Vagina (tissue), 2 donors: ENCODE measurements at regions not wholly inside any gene's neighbourhood (a gene's known extent, or its start where the extent isn't known, plus 50 kb on each side); places are given as distances from the start of the nearest gene placed in this dataset.

ENCODE experiments used
- DNase-seq, 2 donors: peaks; one replicate each; pipeline ENCODE4 v3.0.0-alpha.2; 2017; ENCODE audit errors: extremely low spot score in 2 of 2
- H3K27ac ChIP-seq: fragments of 200-600 bp; sonication (generic); one replicate; pipeline ENCODE4 v1.5.1; 2019
- H3K27me3 ChIP-seq: fragments of 200-600 bp; sonication (generic); one replicate; pipeline ENCODE4 v1.5.1; 2019
- H3K36me3 ChIP-seq, 2 donors: fragments of 200-600 bp; sonication (generic); one replicate each; pipeline ENCODE4 v1.5.1; 2017 to 2019
- H3K4me1 ChIP-seq: fragments of 200-600 bp; sonication (generic); one replicate; pipeline ENCODE4 v1.5.1; 2019
- H3K4me3 ChIP-seq, 2 donors: fragments of 200-600 bp; sonication (generic); 1 replicate in 1 of 2; 2 replicates in 1 of 2; pipeline ENCODE4 v1.5.1; 2016 to 2019
- H3K9me3 ChIP-seq: fragments of 200-600 bp; sonication (generic); one replicate; pipeline ENCODE4 v1.5.1; 2019
- POLR2A ChIP-seq, 2 donors: fragments of 450-650 bp; IDR thresholded peaks; one replicate each; pipeline ENCODE4 v1.6.1; 2017; ENCODE audit warnings: antibody characterized with exemption in 2 of 2, mild to moderate bottlenecking in 2 of 2, moderate library complexity in 2 of 2
- POLR2AphosphoS5 ChIP-seq, 2 donors: sonication (generic); formaldehyde crosslinking; IDR thresholded peaks; one replicate each; pipeline ENCODE4 v1.9.0; 2017; ENCODE audit warnings: antibody characterized with exemption in 2 of 2, mild to moderate bottlenecking in 2 of 2, low read depth in 1 of 2; ENCODE audit not compliant: insufficient read depth in 1 of 2
- intact Hi-C: fragments of 100-400 bp; cut with DNase I; formaldehyde crosslinking; loops from one replicate; pipeline ENCODE4 v1.15.1; 2023
- TF ChIP-seq, protein P1 (sequence below), 3 experiments: fragments of 450-650 bp in 2 of 3; fragments of 200-600 bp in 1 of 3; sonication (generic) in 1 of 3; IDR thresholded peaks; one replicate each; pipeline ENCODE4 v1.5.1; 2017 to 2019; ENCODE audit warnings: antibody characterized with exemption in 3 of 3, mild to moderate bottlenecking in 2 of 3, moderate library complexity in 2 of 3

DNA sequence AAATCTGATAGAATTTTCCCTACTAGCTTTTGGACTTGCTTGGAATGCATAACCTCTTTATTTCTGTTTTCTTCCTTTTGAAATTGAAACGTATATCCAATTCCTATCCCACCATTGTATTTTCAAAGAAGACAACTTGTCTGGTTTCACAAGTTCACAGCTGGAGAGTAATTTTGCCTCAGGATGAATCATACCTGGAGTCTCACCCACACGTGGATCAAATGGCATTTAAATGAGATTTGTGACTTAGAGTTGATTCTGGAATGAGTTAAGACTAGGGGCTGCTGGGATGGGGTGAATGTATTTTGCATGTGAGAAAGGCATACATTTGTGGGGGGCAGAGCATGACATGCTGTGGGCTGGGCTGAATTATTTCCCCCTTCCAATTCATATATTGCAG, 516.5 kb upstream of the MGAT4C start:
- H3K27ac ChIP-seq = no peak overlapping the region
- H3K4me1 ChIP-seq = no peaks in the 10 kb centered on the region
- TF ChIP-seq POLR2A (IDR thresholded peaks at IDR 0.05) (no peak), POLR2AphosphoS5 (IDR thresholded peaks at IDR 0.05; ENCODE audit: insufficient read depth in 1 of 2, low read depth in 1 of 2) (no peak)
- TF ChIP-seq, protein P1, sequence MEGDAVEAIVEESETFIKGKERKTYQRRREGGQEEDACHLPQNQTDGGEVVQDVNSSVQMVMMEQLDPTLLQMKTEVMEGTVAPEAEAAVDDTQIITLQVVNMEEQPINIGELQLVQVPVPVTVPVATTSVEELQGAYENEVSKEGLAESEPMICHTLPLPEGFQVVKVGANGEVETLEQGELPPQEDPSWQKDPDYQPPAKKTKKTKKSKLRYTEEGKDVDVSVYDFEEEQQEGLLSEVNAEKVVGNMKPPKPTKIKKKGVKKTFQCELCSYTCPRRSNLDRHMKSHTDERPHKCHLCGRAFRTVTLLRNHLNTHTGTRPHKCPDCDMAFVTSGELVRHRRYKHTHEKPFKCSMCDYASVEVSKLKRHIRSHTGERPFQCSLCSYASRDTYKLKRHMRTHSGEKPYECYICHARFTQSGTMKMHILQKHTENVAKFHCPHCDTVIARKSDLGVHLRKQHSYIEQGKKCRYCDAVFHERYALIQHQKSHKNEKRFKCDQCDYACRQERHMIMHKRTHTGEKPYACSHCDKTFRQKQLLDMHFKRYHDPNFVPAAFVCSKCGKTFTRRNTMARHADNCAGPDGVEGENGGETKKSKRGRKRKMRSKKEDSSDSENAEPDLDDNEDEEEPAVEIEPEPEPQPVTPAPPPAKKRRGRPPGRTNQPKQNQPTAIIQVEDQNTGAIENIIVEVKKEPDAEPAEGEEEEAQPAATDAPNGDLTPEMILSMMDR (IDR thresholded peaks at IDR 0.05) = no peak
- no peaks in the 10 kb centered on the region for H3K9me3 ChIP-seq
- intact Hi-C loops = no loop called here
- H3K36me3 ChIP-seq = no peaks in the 10 kb centered on the region
- no peak for DNase-seq
- H3K27me3 ChIP-seq = no peaks in the 10 kb centered on the region
- H3K4me3 ChIP-seq = no peak overlapping the region

DNA sequence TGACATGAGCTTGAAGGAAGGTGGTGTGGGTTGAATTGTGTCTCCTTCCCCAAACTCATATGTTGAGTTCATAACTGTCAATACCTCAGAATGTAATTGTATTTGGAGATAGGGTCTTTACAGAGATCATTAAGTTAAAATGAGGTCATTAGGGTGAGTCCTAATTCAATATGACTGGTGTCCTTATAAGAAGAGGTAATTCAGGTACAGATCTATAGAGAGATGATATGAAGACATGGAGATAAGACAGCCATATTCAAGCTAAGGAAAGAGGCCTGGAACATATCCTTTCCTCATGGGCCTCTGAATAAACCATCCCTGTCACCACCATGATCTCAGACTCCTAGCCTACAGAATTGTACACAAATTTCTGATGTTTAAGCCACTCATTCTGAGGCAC, 514.7 kb upstream of the MGAT4C start:
- TF ChIP-seq POLR2A (IDR thresholded peaks at IDR 0.05) (no peak), POLR2AphosphoS5 (IDR thresholded peaks at IDR 0.05; ENCODE audit: insufficient read depth in 1 of 2, low read depth in 1 of 2) (no peak)
- TF ChIP-seq, protein P1 (IDR thresholded peaks at IDR 0.05) = no peak

DNA sequence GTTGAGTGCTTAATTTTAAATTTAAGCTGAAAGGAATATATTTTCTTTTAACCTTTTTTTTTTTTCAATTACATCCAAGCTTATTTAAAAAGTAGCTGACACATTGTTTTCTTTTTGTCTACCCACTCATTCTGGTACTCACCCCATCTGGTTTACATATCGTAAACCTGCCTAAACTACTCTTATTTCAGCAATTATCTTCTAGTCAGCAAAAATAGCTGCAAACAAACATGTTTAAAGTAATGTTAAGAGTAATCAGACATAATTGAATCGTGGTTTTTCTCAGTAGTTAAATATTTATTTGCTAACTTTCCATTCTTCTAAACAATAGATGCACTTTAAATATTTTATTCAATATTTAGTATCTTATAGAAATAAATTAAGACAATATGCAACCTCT, 492.7 kb upstream of the MGAT4C start:
- H3K9me3 ChIP-seq = no peaks in the 10 kb centered on the region
- no peaks in the 10 kb centered on the region for H3K27me3 ChIP-seq
- no peak for TF ChIP-seq POLR2A (IDR thresholded peaks at IDR 0.05)
- no peak for TF ChIP-seq POLR2AphosphoS5 (IDR thresholded peaks at IDR 0.05; ENCODE audit: insufficient read depth in 1 of 2, low read depth in 1 of 2)
- TF ChIP-seq, protein P1 (IDR thresholded peaks at IDR 0.05) = no peak
- intact Hi-C loops = no loop called here
- DNase-seq = no peak
- H3K4me1 ChIP-seq = no peaks in the 10 kb centered on the region
- H3K27ac ChIP-seq = no peak overlapping the region
- no peak overlapping the region for H3K4me3 ChIP-seq
- no peaks in the 10 kb centered on the region for H3K36me3 ChIP-seq

More for the DNA sequence above, 514.7 kb upstream of the MGAT4C start:
- Histone ChIP-seq H3K9me3 (no peaks in the 10 kb centered on the region), H3K36me3 (no peaks in the 10 kb centered on the region), H3K4me3 (no peak overlapping the region), H3K27me3 (no peaks in the 10 kb centered on the region), H3K27ac (no peak overlapping the region), H3K4me1 (no peaks in the 10 kb centered on the region)
- intact Hi-C loops = no loop called here
- DNase-seq = no peak

DNA sequence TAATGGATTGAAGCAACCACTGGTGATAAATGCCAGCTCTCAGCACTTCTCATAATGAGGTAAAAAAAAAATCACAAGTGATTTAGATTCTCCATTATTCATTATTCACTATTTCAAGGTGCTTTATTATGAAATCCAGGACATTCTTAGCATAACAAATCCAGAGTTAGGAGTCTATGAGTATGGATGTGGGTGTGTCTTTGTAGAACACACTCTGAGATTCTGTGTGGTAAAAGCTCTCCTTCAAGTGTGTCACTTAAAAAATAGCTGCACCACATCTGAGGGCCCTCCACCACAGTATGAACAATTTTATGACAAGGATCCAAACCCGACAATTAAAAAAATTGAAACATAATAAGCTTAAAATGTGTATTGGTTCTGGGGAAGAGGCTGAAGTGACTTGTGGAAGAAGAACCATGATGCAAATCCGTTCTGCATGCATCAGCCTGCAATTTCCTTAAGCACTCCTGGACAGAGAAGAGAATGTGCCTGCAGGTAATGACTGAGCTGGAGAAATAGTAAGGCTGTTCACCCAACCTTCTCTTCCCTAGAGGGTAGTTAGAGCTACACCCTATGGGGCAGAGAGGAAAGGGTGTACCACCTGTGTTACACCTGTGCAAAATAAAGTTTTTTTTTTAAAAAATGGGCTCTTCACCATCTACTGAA, 488.5 kb upstream of the MGAT4C start:
- intact Hi-C loops = no loop called here
- H3K4me3 ChIP-seq = no peak overlapping the region

More for the DNA sequence above, 488.5 kb upstream of the MGAT4C start:
- no peaks in the 10 kb centered on the region for H3K9me3 ChIP-seq
- H3K4me1 ChIP-seq = no peaks in the 10 kb centered on the region
- DNase-seq = no peak
- H3K27me3 ChIP-seq = no peaks in the 10 kb centered on the region
- no peak overlapping the region for H3K27ac ChIP-seq
- H3K36me3 ChIP-seq = no peaks in the 10 kb centered on the region
- TF ChIP-seq POLR2AphosphoS5 (IDR thresholded peaks at IDR 0.05; ENCODE audit: insufficient read depth in 1 of 2, low read depth in 1 of 2) (no peak), POLR2A (IDR thresholded peaks at IDR 0.05) (no peak)
- TF ChIP-seq, protein P1 (IDR thresholded peaks at IDR 0.05) = no peak
